ENCODE measurements at regions not wholly inside any gene's neighbourhood (a gene's known extent, or its start where the extent isn't known, plus 50 kb on each side); places are given as distances from the start of the nearest gene placed in this dataset.
A peak's percentile ranks its signal among the peaks of the same experiment; 100 is the strongest.

DNA sequence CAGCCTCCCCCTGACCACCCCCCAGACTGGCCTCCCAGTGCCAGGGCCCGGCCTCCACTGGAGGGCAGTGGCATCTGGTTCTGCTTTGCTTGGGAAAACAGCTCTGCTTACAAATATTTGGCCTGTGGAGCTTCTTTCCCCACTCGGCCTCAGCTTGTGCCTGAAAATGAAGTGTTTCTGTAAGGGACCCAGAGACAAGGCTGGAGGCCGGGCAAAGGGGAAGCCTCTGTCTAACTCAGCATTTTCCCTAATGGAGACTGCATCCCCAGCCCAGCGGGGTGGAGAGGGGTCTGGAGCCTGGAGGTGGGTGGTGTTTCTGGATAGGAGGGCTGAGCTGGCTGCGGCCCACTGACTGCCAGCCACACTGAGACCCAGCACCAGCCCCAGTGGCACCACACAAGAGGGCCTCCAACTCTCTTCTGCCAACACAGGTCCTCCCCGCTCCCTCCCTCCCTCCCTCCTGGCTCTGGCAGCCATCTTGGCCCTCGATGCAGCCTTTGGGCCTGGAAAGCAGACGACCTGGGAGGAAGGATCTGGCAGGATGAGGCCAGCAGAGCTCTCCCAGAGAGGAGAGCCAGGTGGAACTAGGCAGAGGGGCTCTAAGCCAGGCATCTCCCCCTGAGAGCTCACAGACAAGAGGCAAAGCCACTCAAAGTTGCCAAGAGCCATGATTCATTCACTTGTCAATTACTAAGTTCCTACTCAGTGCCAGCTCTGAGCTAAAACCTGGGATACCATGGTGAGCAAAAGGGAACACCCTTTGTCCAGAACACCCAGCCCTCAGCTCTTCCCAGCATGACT is 77.1 kb upstream of the CD82 start:
- no peak for TF ChIP-seq SPI1 (IDR thresholded peaks at IDR 0.05; ENCODE audit: borderline replicate concordance, low read depth)
- TF ChIP-seq REST (IDR thresholded peaks at IDR 0.05; ENCODE audit: insufficient replicate concordance, low read depth) = no peak
- no peak for TF ChIP-seq GABPA (IDR thresholded peaks at IDR 0.05; ENCODE audit: low read depth)
- no peak for TF ChIP-seq POLR2AphosphoS5 (IDR thresholded peaks at IDR 0.05; ENCODE audit: low read depth)
- no peak for TF ChIP-seq CTCF (IDR thresholded peaks at IDR 0.05; ENCODE audit: insufficient read depth, low read length)
- no peak for DNase-seq (ENCODE audit: low read depth in 1 of 2, low spot score in 1 of 2)
- Histone ChIP-seq H3K27ac (replicated peaks) (no peak overlapping the region), H3K27me3 (ENCODE audit: insufficient read depth, poor library complexity, severe bottlenecking) (no peaks in the 10 kb centered on the region), H3K4me3 (replicated peaks; ENCODE audit: insufficient read depth, low read length) (no peak overlapping the region)

GRCh38 chr11:44493383-44493782 is 72.1 kb upstream of the CD82 start:
- no peaks in the 10 kb centered on the region for H3K27me3 ChIP-seq (ENCODE audit: insufficient read depth, poor library complexity, severe bottlenecking)
- no peak for DNase-seq (ENCODE audit: low read depth in 1 of 2, low spot score in 1 of 2)
- TF ChIP-seq POLR2AphosphoS5 (IDR thresholded peaks at IDR 0.05; ENCODE audit: low read depth) (no peak), SPI1 (IDR thresholded peaks at IDR 0.05; ENCODE audit: borderline replicate concordance, low read depth) (no peak), GABPA (IDR thresholded peaks at IDR 0.05; ENCODE audit: low read depth) (no peak), CTCF (IDR thresholded peaks at IDR 0.05; ENCODE audit: insufficient read depth, low read length) (no peak), REST (IDR thresholded peaks at IDR 0.05; ENCODE audit: insufficient replicate concordance, low read depth) (no peak)
- no peak overlapping the region for H3K4me3 ChIP-seq (replicated peaks; ENCODE audit: insufficient read depth, low read length)
- H3K27ac ChIP-seq (replicated peaks) = no peak overlapping the region

GRCh38 chr11:44493930-44494329 is 71.5 kb upstream of the CD82 start:
- TF ChIP-seq SPI1 (IDR thresholded peaks at IDR 0.05; ENCODE audit: borderline replicate concordance, low read depth) = no peak
- no peak for TF ChIP-seq POLR2AphosphoS5 (IDR thresholded peaks at IDR 0.05; ENCODE audit: low read depth)
- TF ChIP-seq CTCF (IDR thresholded peaks at IDR 0.05; ENCODE audit: insufficient read depth, low read length) = no peak
- TF ChIP-seq GABPA (IDR thresholded peaks at IDR 0.05; ENCODE audit: low read depth) = no peak
- peak; percentile 74 for TF ChIP-seq REST (IDR thresholded peaks at IDR 0.05; ENCODE audit: insufficient replicate concordance, low read depth)
- Histone ChIP-seq H3K27me3 (ENCODE audit: insufficient read depth, poor library complexity, severe bottlenecking) (no peaks in the 10 kb centered on the region), H3K27ac (replicated peaks) (no peak overlapping the region), H3K4me3 (replicated peaks; ENCODE audit: insufficient read depth, low read length) (no peak overlapping the region)
- DNase-seq (ENCODE audit: low read depth in 1 of 2, low spot score in 1 of 2) = no peak

Data from HL-60 (cell line).